ENCODE measurements at regions not wholly inside any gene's neighbourhood (a gene's known extent, or its start where the extent isn't known, plus 50 kb on each side); places are given as distances from the start of the nearest gene placed in this dataset.
"Not testable (repeated sequence)": the region's sequence is repeated elsewhere in the genome, so short reads cannot be mapped to it uniquely, and the experiment has no call there.

DNA sequence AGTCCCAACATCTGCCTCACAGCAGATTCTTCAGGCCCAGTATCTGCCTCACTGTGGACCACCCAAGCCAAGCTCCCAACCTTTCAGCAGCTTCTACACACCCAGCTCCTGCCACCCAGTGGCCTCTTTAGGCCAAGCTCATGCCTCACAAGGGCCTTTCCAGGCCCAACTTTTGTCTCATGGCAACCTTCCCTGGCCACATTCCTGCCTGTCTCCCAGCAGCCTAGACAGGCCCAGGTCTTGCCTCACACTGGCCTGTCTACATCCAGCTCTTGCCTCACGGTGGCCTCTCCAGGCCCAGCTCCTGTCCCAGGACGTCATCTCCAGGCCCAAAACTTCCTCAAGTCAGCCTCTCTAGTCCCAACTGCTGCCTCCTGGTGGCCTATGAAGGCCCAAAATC, 65.0 kb downstream of the CCDC201 start:
- DNase-seq: not testable (repeated sequence)

DNA sequence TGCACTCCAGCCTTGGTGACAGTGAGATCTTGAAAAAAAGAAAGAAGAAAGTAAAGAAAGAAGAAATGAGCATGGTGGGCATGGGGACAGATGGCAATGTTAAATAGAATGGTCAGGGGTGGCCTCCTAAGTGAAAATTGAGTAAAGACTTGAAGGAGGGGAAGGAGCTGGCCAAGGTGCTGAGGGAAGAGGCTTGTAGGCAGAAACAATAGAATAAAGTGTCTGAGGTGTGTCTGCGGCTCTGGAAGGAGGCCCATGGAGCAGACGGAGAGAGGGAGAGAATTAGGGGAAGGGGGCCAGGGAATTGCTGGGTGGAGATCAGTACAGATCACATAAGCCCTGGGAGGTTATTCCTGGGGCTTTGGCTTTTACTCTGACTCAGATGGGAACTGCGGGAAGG, 70.7 kb downstream of the CCDC201 start:
- not testable (repeated sequence) for DNase-seq

DNA sequence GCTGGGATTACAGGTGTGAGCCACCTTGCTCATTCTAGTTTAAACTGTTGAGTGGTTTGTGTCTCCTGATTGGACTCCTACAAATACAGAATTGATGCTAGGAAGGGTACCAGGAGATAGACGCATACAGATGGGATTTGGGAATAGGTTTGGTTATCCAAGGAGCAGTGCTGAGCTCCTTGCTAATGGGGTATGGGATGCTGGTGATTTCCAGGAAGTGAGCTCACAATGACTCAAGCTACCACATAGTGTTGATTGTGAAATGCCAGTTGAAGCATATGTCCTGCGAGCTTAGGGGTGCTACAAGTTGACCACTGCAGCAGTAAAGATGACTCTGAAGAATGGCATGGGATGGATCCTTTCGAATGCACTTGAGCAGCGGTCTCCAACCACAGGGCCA, 75.6 kb downstream of the CCDC201 start:
- peak; percentile 72 for DNase-seq

DNA sequence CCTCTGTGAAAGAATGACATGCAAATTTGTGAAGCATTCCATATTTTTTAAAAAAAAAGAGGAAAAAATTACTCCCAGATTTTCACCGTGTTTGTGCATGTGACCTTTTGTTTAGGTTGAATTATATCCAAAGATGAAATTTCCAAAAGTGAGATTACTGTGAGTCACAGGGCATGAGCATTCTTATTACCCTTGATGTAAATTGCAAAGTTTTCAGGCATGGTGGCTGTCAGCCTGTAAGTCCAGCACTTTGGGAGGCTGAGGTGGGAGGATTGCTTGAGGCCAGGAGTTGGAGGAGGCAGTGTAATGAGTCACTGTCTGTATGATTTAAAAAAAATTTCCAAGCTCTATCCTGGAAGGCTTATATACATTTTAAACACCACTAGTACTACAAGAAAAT, 83.2 kb downstream of the CCDC201 start:
- DNase-seq: peak; percentile 77

DNA sequence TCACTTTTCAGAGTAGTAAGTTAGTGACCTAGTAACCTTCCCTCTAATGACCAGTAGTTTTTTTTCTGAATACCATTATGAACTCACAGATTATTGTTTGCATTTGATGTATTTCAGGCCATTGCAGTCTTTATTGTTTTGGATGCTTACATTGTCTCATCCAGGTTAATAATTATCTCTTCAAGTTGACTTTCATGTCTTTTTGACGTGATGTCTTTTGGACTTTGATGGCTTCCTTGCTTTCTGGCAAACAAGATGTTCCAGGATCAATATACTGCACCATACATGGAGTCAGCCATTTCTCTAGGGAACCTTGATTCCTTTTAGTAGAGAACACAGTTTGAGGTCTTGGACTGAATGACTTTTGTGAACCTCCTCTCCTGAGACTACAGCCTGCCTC, 87.2 kb downstream of the CCDC201 start:
- not testable (repeated sequence) for DNase-seq

DNA sequence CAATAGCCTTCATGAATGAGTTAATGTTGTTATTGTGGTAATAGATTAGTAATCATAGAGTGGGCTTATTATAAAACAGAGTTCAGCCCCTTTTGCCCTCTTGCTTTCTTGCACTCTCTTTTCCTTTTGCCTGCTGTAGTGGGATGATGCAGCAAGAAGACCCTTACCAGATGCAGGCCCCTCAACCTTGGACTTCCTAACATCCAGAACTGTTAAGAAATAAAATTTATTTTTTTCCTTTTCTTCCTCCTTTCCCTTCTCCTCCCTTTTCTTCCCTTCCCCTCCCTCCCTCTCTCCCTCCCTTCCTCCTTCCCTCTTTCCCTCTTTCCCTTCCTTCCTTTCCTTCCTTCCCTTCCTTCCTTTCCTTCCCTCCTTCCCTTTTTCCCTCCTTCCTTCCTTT, 88.1 kb downstream of the CCDC201 start:
- not testable (repeated sequence) for DNase-seq
